GM12878 (cell line): ENCODE measurements at regions not wholly inside any gene's neighbourhood (a gene's known extent, or its start where the extent isn't known, plus 50 kb on each side); places are given as distances from the start of the nearest gene placed in this dataset.

Experiments
- ATAC-seq: fragments of 200-7000 bp; cut with Tn5 transposase; 3 replicates; pipeline ENCODE4 v1.9.1; 2020; ENCODE audit warnings: mild to moderate bottlenecking, moderate library complexity
- BruUV-seq: library from RNA; stranded (reverse); fragments of 400-500 nt; replicated peaks from 2 replicates; lab custom pipeline; 2021; lab: Mats Ljungman, UMichigan
- CTCF ChIA-PET: fragments of 300-600 bp; sonication (Branson Sonifier 250); formaldehyde crosslinking; extraction: SDS; loops from one replicate; lab custom pipeline; 2021; ENCODE audit warnings: inconsistent platforms; lab: Yijun Ruan, JAX
- POLR2A ChIA-PET: fragments of 350-600 bp; formaldehyde crosslinking; extraction: SDS; loops from one replicate; lab custom pipeline; 2021; ENCODE audit warnings: inconsistent platforms; lab: Charles Lee
- RAD21 ChIA-PET: fragments of 300-600 bp; sonication (Branson Sonifier 250); formaldehyde crosslinking; loops from one replicate; lab custom pipeline; 2023; ENCODE audit warnings: antibody characterized with exemption; ENCODE audit not compliant: unreplicated experiment; lab: Charles Lee
- SMC1A ChIA-PET: fragments of 300-600 bp; sonication (Branson Sonifier 250); formaldehyde crosslinking; loops from one replicate; lab custom pipeline; 2023; ENCODE audit not compliant: unreplicated experiment, uncharacterized antibody; lab: Charles Lee
- DNase-seq: peaks from one replicate; pipeline ENCODE4 v3.0.0-alpha.2; 2011; ENCODE audit warnings: low read depth, low spot score
- FAIRE-seq: peaks from 3 replicates; lab custom pipeline; 2011; peaks lifted over from hg19 to GRCh38; lab: Jason Lieb, UNC
- H2AFZ ChIP-seq: 2 replicates; pipeline ENCODE4 v1.6.0; 2011; ENCODE audit warnings: low read depth, low read length, control low read depth; ENCODE audit not compliant: control insufficient read depth
- H3K27ac ChIP-seq: 2 replicates; pipeline ENCODE4 v1.5.1; 2011; ENCODE audit warnings: control low read depth; ENCODE audit not compliant: control insufficient read depth, insufficient read depth
- H3K27me3 ChIP-seq, 2 experiments: replicated peaks in 1 of 2; 2 replicates each; pipeline versions ENCODE4 v1.6.0 to v1.6.1; 2011; ENCODE audit warnings: low read length in 1 of 2; ENCODE audit not compliant: control insufficient read depth in 2 of 2, insufficient read depth in 2 of 2
- H3K36me3 ChIP-seq, 2 experiments: 2 replicates each; pipeline ENCODE4 v1.5.1; 2011; ENCODE audit warnings: low read length in 1 of 2; ENCODE audit not compliant: control insufficient read depth in 2 of 2, insufficient read depth in 2 of 2
- H3K4me1 ChIP-seq: 2 replicates; pipeline ENCODE4 v1.6.1; 2011; ENCODE audit warnings: mild to moderate bottlenecking, low read length, moderate library complexity, mixed read lengths; ENCODE audit not compliant: control insufficient read depth, insufficient read depth
- H3K4me2 ChIP-seq: 2 replicates; pipeline ENCODE4 v1.6.0; 2011; ENCODE audit warnings: control low read depth; ENCODE audit not compliant: control insufficient read depth, insufficient read depth
- H3K4me3 ChIP-seq: fragments of 200-600 bp; sonication (generic); 2 replicates; pipeline ENCODE4 v1.5.1; 2016
- H3K79me2 ChIP-seq: 2 replicates; pipeline ENCODE4 v1.6.0; 2011; ENCODE audit warnings: low read length; ENCODE audit not compliant: control insufficient read depth, insufficient read depth
- H3K9ac ChIP-seq: 2 replicates; pipeline ENCODE4 v1.8.0; 2011; ENCODE audit warnings: low read length, control low read depth, mixed read lengths; ENCODE audit not compliant: control insufficient read depth, insufficient read depth
- H3K9me3 ChIP-seq: replicated peaks from 3 replicates; pipeline ENCODE4 v1.5.1; 2011; ENCODE audit warnings: mild to moderate bottlenecking, low read length; ENCODE audit not compliant: control insufficient read depth, insufficient read depth
- H4K20me1 ChIP-seq: 2 replicates; pipeline ENCODE4 v1.6.0; 2011; ENCODE audit not compliant: control insufficient read depth, insufficient read depth
- BACH1 ChIP-seq: fragments of 450-650 bp; IDR thresholded peaks from 2 replicates; pipeline ENCODE4 v1.6.1; 2017; ENCODE audit warnings: mild to moderate bottlenecking, borderline replicate concordance
- BHLHE40 ChIP-seq, 2 experiments: fragments of 450-650 bp in 1 of 2; IDR thresholded peaks; 2 replicates each; pipeline ENCODE4 v1.6.1; 2011 to 2017; ENCODE audit warnings: low read depth in 2 of 2, borderline replicate concordance in 1 of 2, improper control_type of control experiment in 1 of 2, low read length in 1 of 2, mild to moderate bottlenecking in 1 of 2
- EED ChIP-seq: sonication (generic); IDR thresholded peaks from 2 replicates; pipeline ENCODE4 v1.6.1; 2016; ENCODE audit warnings: antibody characterized with exemption, low read depth
- FOXM1 ChIP-seq: IDR thresholded peaks from 2 replicates; pipeline ENCODE4 v1.6.1; 2012; ENCODE audit warnings: low read depth, mild to moderate bottlenecking, inconsistent platforms, low read length, moderate library complexity
- MXI1 ChIP-seq: fragments of 150-350 bp; IDR thresholded peaks from 2 replicates; pipeline ENCODE4 v1.6.1; 2011; ENCODE audit warnings: low read depth, mild to moderate bottlenecking, inconsistent platforms, low read length, improper control_type of control experiment
- PML ChIP-seq: IDR thresholded peaks from 2 replicates; pipeline ENCODE4 v1.6.1; 2012; ENCODE audit warnings: low read length, inconsistent platforms
- POU2F2 ChIP-seq: IDR thresholded peaks from 3 replicates; pipeline ENCODE4 v1.6.1; 2011; ENCODE audit warnings: low read depth, mild to moderate bottlenecking, low read length, borderline replicate concordance
- RFX5 ChIP-seq: IDR thresholded peaks from 2 replicates; pipeline ENCODE4 v1.6.1; 2011; ENCODE audit warnings: low read depth, low read length, improper control_type of control experiment
- RUNX3 ChIP-seq: IDR thresholded peaks from 2 replicates; pipeline ENCODE4 v1.6.1; 2012; ENCODE audit warnings: low read length, inconsistent platforms
- SMAD5 ChIP-seq: IDR thresholded peaks from 2 replicates; pipeline ENCODE4 v1.6.1; 2016; ENCODE audit warnings: antibody characterized with exemption, low read depth
- ZZZ3 ChIP-seq: IDR thresholded peaks from 2 replicates; pipeline ENCODE4 v1.6.1; 2011; ENCODE audit warnings: low read depth; ENCODE audit not compliant: control insufficient read depth, insufficient read length
- WGBS: methylation state at CpG from one replicate; pipeline ENCODE4 v1.1.6; 2016; ENCODE audit warnings: low lambda C conversion rate; ENCODE audit not compliant: insufficient replicate concordance, insufficient coverage; ENCODE audit errors: missing lambda C conversion rate; 5-methylcytosine and 5-hydroxymethylcytosine counted together
- in situ Hi-C: fragments of 300-500 bp; cut with MboI; formaldehyde crosslinking; loops from 9 replicates; pipeline ENCODE4 v1.14.3; 2018; ENCODE audit warnings: mixed read lengths
- intact Hi-C: fragments of 100-400 bp; cut with micrococcal nuclease; formaldehyde crosslinking; loops from one replicate; pipeline ENCODE4 v1.14.2; 2022; ENCODE audit not compliant: unreplicated experiment
- TF ChIP-seq, protein P1 (sequence below): fragments of 450-650 bp; formaldehyde crosslinking; IDR thresholded peaks from 2 replicates; pipeline ENCODE4 v1.5.0; 2022; ENCODE audit warnings: mild to moderate bottlenecking, missing genetic modification characterization
- TF ChIP-seq, protein P2 (sequence below), 3 experiments: IDR thresholded peaks in 2 of 3; conservative IDR thresholded peaks in 1 of 3; 2 replicates each; pipeline ENCODE4 v1.5.1; 2011; ENCODE audit warnings: low read depth in 3 of 3, low read length in 3 of 3, mild to moderate bottlenecking in 3 of 3, control low read depth in 2 of 3, moderate library complexity in 2 of 3, inconsistent platforms in 1 of 3, mixed read lengths in 1 of 3; ENCODE audit not compliant: control insufficient read depth in 2 of 3, insufficient read depth in 1 of 3; ENCODE audit errors: extremely low read depth in 1 of 3

DNA sequence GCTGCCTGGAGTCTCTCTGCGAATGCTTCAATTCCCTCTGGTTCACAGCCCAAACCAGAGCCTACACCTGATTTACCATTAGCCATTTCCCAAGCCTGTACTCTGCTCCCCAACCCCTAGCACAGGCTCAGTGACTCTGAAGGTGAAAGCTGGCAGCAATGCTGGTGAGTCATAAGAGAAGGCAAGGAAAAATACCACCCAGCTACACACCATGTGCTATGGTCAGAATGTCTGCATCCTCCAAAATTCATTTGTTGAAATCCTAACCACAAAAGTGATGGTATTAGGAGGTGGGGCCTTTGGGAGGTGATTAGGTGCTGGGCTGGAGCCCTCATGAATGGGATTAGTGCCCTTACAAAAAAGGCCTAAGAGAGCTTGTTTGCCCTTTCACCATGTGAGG, 117.1 kb upstream of the TJP1 start:
- RAD21 ChIA-PET, result no interaction called here
- H3K4me1 ChIP-seq, result no peaks in the 10 kb centered on the region
- H3K4me3 ChIP-seq, result no peak overlapping the region
- intact Hi-C loops (no loop called here), in situ Hi-C loops (no loop called here)
- no peak overlapping the region for H2AFZ ChIP-seq
- H3K9me3 ChIP-seq, result no peaks in the 10 kb centered on the region
- POLR2A ChIA-PET, result no interaction called here
- DNase-seq (no peak), FAIRE-seq (no peak), ATAC-seq (no peak)
- SMC1A ChIA-PET, result interaction anchor here (1.0 kb wide), 1 partner anchor 16 kb away, joined by 3 read pairs; no protein-coding TSS in a partner anchor
- H3K27ac ChIP-seq, result no peak overlapping the region
- CTCF ChIA-PET, result no interaction called here
- 33% methylated on average over 1 of the region's 1 CpG for WGBS
- no peaks in the 10 kb centered on the region for H3K36me3 ChIP-seq
- no TSS peak for BruUV-seq
- no peak for TF ChIP-seq MXI1
- TF ChIP-seq, protein P1, sequence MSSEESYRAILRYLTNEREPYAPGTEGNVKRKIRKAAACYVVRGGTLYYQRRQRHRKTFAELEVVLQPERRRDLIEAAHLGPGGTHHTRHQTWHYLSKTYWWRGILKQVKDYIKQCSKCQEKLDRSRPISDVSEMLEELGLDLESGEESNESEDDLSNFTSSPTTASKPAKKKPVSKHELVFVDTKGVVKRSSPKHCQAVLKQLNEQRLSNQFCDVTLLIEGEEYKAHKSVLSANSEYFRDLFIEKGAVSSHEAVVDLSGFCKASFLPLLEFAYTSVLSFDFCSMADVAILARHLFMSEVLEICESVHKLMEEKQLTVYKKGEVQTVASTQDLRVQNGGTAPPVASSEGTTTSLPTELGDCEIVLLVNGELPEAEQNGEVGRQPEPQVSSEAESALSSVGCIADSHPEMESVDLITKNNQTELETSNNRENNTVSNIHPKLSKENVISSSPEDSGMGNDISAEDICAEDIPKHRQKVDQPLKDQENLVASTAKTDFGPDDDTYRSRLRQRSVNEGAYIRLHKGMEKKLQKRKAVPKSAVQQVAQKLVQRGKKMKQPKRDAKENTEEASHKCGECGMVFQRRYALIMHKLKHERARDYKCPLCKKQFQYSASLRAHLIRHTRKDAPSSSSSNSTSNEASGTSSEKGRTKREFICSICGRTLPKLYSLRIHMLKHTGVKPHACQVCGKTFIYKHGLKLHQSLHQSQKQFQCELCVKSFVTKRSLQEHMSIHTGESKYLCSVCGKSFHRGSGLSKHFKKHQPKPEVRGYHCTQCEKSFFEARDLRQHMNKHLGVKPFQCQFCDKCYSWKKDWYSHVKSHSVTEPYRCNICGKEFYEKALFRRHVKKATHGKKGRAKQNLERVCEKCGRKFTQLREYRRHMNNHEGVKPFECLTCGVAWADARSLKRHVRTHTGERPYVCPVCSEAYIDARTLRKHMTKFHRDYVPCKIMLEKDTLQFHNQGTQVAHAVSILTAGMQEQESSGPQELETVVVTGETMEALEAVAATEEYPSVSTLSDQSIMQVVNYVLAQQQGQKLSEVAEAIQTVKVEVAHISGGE (CRISPR knock-in tag), result no peak
- TF ChIP-seq RUNX3, result no peak
- TF ChIP-seq EED, result no peak
- no peak for TF ChIP-seq SMAD5
- TF ChIP-seq BHLHE40 (IDR thresholded peaks at IDR 0.05; ENCODE audit: borderline replicate concordance in 1 of 2, low read depth in 2 of 2, low read length in 1 of 2), result no peak
- TF ChIP-seq, protein P2, sequence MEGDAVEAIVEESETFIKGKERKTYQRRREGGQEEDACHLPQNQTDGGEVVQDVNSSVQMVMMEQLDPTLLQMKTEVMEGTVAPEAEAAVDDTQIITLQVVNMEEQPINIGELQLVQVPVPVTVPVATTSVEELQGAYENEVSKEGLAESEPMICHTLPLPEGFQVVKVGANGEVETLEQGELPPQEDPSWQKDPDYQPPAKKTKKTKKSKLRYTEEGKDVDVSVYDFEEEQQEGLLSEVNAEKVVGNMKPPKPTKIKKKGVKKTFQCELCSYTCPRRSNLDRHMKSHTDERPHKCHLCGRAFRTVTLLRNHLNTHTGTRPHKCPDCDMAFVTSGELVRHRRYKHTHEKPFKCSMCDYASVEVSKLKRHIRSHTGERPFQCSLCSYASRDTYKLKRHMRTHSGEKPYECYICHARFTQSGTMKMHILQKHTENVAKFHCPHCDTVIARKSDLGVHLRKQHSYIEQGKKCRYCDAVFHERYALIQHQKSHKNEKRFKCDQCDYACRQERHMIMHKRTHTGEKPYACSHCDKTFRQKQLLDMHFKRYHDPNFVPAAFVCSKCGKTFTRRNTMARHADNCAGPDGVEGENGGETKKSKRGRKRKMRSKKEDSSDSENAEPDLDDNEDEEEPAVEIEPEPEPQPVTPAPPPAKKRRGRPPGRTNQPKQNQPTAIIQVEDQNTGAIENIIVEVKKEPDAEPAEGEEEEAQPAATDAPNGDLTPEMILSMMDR (IDR thresholded peaks at IDR 0.05 in 2 of 3, conservative IDR thresholded peaks at IDR 0.05 in 1 of 3; ENCODE audit: control insufficient read depth in 2 of 3, extremely low read depth in 1 of 3, insufficient read depth in 1 of 3, low read depth in 3 of 3, low read length in 3 of 3), result no peak
- TF ChIP-seq BACH1, result no peak
- TF ChIP-seq PML, result no peak
- TF ChIP-seq RFX5, result no peak
- TF ChIP-seq POU2F2, result no peak
- no peak for TF ChIP-seq FOXM1
- no peak for TF ChIP-seq ZZZ3
- no peak overlapping the region for H3K4me2 ChIP-seq
- H3K27me3 ChIP-seq, result no peaks in the 10 kb centered on the region
- no peaks in the 10 kb centered on the region for H4K20me1 ChIP-seq
- H3K9ac ChIP-seq, result no peak overlapping the region
- H3K79me2 ChIP-seq, result no peaks in the 10 kb centered on the region
